Effector CD8-positive, alpha-beta T cell (primary cell): ENCODE measurements at regions not wholly inside any gene's neighbourhood (a gene's known extent, or its start where the extent isn't known, plus 50 kb on each side); places are given as distances from the start of the nearest gene placed in this dataset.
"Not testable (repeated sequence)": the region's sequence is repeated elsewhere in the genome, so short reads cannot be mapped to it uniquely, and the experiment has no call there.

ENCODE experiments used
- DNase-seq: peaks from one replicate; lab custom pipeline; 2025; lab: John Stamatoyannopoulos, UW

DNA sequence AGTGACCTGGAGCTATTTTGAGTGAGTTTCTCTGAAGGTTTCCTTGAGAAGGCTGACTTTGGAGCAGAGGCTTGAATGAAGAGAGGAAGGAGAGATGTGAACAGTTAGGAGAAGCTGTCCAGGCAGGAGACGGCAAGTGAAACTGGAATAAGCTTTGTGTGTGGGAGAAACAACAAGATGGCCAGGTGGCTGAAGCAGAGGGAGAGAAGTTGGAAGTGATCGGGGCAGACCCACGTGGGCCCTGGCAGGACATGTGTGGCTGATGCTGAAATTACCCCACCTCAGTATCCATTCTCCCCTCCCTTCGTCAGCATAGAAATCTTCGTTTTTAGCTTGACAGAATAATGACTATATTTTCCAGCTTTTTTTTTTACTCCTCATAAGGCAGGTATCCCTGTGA lies 809.2 kb upstream of the TMEM132C start:
- no peak for DNase-seq

DNA sequence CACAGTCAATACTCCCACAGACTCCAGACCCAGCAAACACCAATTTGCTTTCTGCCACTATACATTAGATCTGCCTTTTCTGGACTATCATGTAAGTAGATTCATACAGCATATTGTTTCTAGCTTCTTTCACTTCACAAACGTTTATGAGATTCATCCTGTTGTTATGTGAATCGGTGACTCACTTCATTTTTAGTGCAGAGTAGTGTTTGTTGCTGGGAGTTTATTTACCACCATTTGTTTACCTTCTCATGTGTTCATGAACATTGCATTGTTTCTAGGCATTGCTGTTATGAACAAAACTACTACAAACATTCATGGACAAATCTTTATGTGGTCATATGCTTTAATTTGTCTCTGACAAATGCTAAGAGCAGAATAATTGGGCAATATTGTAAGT lies 807.8 kb upstream of the TMEM132C start:
- no peak for DNase-seq

DNA sequence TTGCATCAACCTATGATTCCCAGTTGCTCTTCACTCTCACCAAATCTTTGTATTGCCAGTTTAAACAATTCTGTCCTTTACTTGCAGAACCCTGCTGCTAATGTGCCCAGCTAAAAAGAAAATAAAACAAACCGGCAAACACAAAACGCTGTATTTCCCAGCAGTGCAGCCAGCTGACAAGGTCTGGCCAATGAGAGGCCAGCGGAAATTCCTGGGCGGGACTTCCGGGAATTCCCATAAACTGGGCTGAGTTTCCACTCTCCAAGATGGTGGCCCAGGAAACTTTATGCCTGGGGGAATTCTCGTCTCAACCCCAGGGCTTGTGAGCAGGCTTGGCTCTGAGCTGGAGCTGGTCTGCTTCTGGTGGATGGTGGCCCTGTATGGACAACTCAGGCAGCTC lies 807.3 kb upstream of the TMEM132C start:
- no peak for DNase-seq

DNA sequence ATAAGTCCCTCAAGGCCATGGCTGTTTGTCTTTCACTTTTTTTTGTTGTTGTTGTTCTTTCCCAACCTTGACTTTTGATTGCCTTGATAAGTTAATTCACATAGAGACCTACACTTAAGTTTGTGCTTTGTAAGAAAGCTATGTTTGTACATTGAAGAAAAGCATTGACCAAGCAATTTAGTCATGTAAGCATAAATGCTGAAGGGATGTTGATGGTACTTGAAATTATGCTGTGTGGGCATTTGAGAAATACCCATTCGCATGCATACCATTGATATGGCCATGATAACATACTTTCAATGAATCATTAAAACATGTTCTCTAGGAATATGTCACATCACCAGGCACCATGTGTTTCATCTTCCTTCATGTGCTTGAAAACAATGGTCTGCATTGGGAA lies 803.7 kb upstream of the TMEM132C start:
- no peak for DNase-seq

DNA sequence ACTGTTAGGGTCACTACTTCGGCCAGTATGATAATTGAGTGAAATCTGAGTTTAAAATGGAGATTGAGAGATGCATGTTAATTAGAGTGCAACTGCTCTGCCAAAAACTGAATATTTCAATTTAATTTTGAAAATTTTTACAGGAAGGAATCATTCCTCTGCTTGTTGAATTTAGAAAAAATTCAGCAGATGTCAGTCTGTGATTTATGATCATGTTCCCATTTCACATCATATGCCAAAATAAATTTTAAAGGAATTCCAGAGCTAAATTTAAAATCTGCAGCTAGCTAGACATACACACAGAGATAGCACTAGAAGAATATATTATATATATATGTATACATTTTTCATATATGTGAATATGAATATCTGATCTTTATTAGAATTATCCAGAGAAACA lies 797.6 kb upstream of the TMEM132C start:
- DNase-seq: no peak

DNA sequence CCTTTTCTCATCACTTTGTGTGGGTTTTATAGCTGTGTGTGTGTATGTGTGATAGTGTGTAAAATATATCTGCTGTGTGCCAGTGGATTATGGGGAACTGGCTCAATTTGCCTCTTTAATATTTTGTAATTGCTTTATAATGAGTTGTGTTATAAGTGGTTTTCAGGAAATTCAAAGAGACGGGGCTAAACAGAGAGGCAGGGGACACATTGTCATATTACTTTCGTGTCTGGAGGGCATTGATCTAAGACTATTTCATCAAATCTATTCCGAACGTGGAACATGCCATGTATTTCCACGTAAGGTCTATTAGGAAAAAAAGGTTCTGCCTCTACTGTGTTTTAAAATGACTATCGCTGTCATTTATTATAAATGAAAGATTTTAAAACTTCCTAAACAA lies 793.2 kb upstream of the TMEM132C start:
- no peak for DNase-seq

DNA sequence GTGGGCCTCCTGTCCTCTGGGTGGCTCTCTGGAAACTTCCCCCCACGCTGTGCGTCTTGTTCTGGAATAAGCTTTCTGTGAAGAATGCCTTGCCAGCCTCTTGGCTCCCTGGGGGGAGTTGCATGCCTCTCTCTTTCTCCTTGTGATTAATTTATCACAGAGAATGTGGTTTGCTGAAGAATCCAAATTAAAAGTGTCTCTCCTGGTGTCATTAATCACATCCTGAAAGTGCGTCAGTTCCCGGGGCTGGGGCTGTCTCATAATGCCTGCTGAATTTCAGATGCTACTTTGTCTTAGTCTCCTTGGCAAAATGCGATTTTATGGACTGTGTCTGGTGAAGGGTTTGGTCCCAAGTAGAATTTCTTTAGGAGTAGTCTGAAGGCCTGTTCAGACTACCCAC lies 787.7 kb upstream of the TMEM132C start:
- no peak for DNase-seq

DNA sequence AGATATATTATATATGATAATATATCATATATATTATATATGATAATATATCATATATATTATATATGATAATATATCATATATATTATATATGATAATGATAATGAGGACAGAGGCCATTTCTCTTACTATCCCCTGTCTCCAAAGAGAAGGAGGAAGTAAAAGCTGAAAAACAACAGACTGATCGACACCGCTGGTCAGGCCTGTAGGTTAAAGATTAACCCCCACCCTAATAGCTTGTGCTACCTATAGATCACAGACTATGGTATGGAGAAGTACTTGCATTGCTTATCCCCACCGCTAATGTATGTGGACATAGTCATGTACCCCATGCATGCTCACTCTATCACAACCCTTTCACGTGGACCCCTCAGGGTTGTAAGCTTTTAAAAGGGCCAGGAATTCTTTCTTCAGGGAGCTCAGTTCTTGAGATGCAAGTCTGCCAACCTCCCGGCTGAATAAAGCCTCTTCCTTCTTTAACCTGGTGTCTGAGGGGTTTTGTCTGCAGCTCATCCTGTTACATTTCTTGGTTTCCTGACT lies 786.1 kb upstream of the TMEM132C start:
- DNase-seq: no peak

DNA sequence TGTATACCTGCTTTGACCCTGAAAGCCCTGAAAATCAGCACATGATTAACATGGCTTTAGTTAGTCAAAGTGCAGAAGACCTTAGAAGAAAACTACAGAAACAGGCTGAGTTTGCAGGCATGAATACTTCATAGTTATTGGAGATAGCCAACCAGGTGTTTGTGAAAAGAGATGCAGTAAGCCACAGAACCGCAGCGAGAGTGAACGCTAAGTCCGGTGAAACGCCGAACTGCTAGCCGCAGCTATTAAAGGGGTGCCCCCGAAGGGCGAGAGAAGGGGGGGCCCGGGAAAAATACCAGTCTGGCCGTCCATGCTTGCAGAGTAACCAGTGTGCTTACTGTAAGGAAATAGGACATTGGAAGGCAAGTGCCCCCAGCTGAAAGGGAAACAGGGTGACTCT lies 784.0 kb upstream of the TMEM132C start:
- DNase-seq: no peak

DNA sequence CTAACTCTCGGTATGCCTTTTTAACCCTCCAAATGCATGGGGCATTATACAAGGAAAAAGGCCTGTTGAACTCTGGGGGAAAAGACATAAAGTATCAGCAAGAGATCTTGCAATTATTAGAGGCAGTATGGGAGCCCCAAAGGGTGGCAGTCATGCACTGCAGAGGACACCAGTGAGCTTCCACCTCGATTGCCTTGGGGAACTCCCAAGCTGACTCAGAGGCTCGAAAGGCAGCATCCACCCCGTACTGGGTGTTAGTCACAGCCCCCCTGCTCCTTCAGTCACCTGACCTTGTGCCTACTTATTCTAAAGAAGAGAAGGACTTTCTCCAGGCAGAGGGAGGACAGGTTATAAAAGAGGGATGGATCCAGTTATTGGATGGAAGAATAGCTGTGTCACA lies 781.4 kb upstream of the TMEM132C start:
- no peak for DNase-seq

DNA sequence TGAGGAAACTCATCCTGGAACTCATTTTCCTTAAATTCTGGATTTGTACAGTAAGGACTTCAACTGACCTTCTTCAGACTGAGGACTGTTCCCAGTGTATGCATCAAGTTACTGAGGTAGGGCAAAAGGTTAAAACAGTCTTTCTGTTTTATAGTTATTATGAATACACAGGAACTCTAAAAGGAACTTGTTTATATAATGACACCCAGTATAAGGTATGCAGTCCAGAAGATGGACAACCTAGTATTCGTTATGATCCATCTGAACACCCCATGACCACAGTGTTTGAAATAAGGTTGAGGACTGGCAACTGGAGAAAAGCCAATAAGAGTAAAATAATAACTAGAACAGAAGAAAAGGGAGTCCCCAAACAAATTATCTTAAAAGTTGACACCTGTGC lies 779.9 kb upstream of the TMEM132C start:
- no peak for DNase-seq

DNA sequence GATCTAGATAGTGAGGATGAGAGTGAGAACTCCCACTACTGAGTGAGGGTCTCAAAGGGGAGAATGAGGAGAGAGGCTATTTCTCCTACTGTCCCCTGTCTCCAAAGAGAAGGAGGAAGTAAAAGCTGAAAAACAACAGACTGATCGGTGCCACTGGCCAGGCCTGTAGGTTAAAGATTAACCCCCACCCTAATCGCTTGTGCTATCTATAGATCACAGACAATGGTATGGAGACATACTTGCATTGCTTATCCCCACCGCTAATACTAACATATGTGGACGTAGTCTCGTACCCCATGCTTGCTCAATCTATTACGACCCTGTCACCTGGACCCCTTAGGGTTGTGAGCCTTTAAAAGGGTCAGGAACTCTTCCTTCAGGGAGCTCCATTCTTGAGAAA lies 777.9 kb upstream of the TMEM132C start:
- no peak for DNase-seq

DNA sequence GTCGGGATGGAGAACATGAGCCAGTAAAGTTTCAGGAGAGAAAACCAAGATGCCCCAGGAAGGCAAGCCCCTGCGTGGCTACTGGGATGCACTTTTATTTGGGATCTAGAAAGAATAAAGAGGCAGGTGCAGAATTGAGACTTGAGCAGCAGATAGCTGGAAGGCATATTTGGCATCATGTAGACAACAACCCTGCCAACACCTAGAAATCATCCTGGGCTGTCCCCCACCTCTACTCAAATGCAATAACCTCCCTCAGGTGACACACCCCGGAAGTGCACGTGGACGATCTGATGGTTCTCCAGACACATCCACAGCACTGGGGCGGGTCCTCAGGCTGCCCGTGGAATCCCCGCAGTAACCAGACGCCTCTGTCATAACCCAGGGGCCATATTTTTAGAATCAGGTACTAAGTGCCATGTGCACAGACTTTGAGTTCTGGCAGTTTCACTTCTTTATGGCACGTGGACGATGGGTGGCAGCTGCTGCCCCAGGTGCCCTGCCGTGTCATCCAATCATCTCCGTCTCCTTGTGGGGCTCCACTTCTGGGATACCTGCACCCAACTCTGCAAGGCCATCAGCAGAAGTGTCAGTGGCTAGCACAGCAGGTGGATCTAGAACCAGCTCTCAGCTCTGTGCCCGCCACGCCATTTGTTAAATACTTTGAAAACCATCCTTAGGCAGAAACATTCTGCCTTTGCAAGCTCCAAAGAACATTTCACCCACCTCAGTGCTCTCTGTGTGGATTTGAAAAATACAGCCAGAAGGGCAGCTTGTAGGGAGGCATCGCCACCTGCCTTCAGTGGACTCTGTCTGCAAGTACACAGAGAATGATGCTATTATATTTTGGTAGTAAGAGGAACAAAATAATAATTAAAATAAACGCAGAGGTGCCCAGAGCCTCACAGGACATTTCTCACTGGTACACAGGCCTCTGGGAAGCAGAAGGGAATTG lies 771.7 kb upstream of the TMEM132C start:
- DNase-seq: no peak

DNA sequence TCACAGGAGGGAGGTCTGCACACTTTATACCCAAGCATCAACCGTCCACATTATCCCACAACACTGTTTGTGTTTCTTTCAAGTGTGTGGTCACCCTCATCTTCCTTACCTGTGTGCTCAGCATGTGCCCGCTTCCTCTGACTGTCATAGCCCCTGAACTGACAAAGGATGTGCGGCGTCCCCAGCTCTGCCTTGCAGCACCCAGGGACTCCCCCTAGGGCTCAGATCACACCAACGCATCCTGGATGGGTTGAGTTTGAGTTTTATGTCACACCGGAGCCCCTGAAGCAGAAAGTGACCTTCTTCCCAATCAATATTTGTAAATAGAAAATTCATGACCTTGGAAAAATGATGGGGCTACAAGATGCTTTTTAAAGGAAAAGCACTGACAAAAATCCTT lies 770.7 kb upstream of the TMEM132C start:
- DNase-seq: no peak

DNA sequence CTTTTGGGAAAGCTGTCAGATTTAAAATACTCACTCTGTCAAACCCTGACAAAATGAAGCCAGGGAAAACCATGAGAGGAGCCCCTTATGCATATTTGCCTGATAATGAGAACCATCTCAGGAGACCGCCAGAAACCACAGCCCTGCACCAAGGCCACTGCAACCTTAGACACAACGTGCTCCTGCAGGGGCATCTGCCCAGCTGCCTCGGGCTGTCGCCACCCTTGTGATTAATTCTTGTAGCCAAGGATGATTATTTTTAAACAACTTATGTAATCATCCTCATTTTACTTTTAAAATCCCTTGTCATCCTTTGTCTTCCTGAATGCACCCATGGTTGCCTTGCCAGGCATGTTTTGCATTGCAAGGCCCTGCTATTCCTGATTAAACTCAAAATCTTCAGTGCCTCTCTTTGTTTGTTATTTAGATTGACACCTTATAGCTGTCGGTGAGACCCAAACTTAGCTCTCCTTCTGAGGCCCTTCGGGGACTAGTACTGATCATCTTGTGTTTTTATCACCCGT lies 766.4 kb upstream of the TMEM132C start:
- no peak for DNase-seq

DNA sequence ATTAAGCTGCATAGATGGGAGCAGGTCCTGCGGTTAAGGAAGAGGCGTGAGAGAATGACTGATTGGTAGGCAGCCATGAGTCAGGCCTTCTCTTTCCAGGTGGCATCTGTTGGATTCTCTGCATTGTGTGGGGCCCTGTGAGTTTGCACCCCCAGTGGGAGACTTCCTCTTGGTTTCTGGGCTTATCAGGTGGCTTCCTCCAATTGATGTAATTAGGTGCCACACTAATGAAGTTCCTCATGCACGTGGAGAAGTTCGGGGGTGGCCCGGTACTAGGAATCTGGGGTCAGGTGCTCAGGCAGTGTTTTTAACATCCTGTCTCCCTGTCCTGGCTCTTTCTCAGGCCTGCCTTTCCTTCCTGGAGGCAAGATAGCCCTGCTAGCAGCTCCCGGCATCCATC lies 765.1 kb upstream of the TMEM132C start:
- no peak for DNase-seq

DNA sequence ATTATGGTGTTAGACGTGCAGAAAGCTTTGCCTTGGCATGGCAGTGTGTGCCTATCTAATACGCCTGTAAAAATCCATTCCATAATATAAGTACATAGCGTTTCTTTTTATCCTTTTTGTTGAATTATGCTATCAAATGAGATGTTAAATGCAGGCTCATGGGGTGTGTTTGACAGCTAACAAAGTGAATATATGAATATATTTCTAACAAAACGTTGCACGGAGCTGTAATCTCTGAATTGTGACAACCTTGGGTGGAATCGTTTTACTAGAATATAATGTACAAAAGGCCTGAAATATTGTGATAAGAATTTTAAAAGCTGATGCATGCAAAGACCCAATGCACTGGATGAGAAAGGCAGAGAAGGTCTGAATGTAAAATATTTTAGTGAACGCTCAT lies 763.7 kb upstream of the TMEM132C start:
- no peak for DNase-seq

DNA sequence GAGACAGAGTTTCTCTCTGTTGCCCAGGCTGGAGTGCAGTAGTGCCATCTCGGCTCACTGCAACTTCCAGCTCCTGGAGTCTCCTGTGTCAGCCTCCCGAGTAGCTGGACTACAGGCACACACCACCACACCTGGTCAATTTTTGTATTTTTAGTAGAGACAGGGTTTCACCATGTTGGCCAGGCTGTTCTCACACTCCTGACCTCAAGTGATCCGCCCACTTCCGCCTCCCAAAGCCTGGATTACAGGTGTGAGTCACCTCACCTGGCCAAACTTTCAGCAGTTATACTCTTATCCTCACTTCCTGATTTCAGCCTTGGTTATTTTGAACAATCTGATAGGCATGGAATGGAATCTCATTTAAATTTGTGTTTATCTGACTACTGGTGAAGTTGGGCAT lies 763.0 kb upstream of the TMEM132C start:
- DNase-seq: not testable (repeated sequence)

DNA sequence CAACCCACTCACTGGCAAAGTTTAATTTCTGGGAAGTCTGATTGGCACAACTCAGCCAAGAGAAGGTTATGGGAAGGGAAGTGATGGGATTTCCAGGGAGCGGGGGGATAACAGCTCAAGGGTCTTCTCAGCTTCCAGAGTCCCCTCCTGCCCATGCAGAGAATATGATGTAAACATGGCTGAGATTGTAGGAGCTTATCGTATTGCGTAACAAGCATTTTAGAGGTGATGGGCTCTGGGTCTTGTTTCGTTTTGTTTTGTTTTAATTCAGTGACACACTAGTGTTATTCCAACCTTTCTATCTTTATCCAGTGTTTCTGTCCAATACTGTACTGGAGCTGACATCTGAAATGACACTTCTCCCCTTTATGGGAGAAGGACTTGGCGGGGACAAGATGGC lies 762.1 kb upstream of the TMEM132C start:
- DNase-seq: no peak

DNA sequence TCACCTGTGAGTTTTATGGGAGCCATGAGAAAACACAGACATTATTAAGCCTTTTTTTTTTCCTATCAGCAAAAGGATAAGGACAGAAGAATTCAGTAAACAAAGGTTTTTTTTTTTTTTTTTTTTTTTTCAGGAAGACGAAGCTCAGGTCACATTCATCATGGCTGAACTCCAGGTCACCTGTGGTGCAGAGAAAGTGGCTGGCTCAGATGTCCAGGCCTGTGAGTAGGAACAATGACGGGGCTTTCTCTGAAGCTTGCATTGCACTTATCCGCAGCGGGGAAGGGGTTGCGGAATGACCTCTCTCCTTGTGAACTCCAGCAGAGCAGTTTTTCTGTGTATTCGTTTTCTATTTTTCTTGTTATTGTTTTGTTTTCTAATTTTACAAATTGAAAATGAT lies 759.6 kb upstream of the TMEM132C start:
- DNase-seq: no peak

DNA sequence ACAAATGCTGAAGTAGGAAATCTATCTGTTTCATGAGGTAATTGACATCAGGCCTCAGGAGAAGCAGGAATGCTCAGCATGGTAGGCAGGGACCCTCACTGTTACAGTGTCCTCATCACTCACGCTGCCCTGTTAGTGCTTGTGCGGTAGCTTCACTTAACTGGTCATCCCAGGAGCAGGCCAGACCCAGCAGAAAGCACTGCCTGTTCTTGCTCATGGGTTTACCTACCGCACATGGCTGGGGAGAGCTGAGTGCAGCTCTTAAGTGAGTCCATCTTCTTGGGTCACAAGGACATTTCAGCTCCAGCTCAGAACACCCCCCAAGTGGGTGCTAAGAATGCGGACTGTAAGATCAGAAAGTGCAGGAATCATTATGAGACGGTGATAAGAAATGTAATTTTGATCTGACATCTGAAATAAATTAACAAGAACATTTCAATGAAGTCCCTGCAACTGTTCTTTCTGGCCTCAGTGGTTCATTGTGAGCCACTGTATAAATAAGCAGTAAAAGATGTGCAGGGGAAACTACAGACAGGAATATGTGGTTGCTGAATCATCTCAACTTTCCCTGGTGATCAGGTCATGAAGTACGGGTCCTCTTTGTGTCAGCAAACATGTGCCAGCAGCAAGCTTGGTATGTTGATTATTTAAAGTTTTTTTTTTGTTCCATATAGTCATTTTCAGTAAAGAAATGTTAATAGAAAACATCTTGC lies 757.7 kb upstream of the TMEM132C start:
- no peak for DNase-seq

DNA sequence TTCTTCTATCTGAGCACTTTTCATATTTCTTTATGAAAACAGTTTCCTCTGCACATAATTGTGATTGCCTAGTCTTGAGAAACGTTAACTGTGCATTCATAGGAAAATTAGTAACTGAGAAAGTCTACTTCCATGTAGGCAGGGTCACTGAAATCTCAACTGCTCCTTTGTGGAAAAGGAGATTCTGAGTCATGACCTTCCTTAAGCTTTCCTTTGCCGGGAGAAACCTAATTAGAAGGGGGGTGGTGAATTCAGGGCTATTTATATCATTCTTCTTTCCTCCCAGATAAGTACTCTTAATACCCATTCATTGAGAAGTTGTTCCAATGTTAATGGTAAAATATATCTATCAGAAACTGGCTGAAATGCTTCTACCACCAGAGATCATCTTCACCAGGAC lies 751.0 kb upstream of the TMEM132C start:
- no peak for DNase-seq

DNA sequence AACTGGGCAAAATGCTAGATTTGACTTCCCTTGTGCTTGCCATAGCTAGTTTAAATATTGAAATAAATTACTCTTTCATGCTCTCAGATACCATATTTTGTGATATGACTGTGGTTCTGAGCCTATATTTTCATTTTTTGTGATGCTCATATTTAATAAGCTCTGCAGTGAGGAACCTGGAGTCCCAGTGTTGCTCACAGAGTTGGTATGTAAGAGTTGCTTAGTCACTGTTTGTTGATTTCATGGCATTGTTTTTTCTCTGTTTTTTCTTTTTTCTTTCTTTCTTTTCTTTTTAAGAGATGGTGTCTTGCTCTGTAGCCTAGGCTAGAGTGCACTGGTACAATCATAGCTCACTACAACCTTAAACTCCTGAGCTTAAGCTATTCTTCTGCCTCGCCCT lies 750.5 kb upstream of the TMEM132C start:
- DNase-seq: no peak
